IPS-NIHi11 (cell line): ENCODE measurements at regions not wholly inside any gene's neighbourhood (a gene's known extent, or its start where the extent isn't known, plus 50 kb on each side); places are given as distances from the start of the nearest gene placed in this dataset.
"Not testable (repeated sequence)": the region's sequence is repeated elsewhere in the genome, so short reads cannot be mapped to it uniquely, and the experiment has no call there.

Experiments used
- DNase-seq: peaks from one replicate; pipeline ENCODE4 v3.0.0; 2012; ENCODE audit warnings: mixed read lengths, low spot score

- DNase-seq, result no peak
Observed at GRCh38 chr4:151850791-151851213, 90.0 kb upstream of the GATB start.

GRCh38 chr4:151845551-151845950 is 84.7 kb upstream of the GATB start:
- DNase-seq, result not testable (repeated sequence)

- DNase-seq, result no peak
Observed at GRCh38 chr4:151842430-151843079, 81.7 kb upstream of the GATB start.

GRCh38 chr4:151841107-151841506 is 80.3 kb upstream of the GATB start:
- DNase-seq, result no peak

- no peak for DNase-seq
Observed at GRCh38 chr4:151835467-151835866, 74.7 kb upstream of the GATB start.

- DNase-seq, result no peak
Observed at GRCh38 chr4:151833174-151833573, 72.4 kb upstream of the GATB start.

GRCh38 chr4:151831526-151831925 is 70.7 kb upstream of the GATB start:
- no peak for DNase-seq

- no peak for DNase-seq
Observed at GRCh38 chr4:151830168-151830567, 69.4 kb upstream of the GATB start.

- DNase-seq, result no peak
Observed at GRCh38 chr4:151829309-151829708, 68.5 kb upstream of the GATB start.

GRCh38 chr4:151824656-151825055 is 63.8 kb upstream of the GATB start:
- no peak for DNase-seq

- DNase-seq, result no peak
Observed at GRCh38 chr4:151822331-151822730, 61.5 kb upstream of the GATB start.

GRCh38 chr4:151820004-151820403 is 59.2 kb upstream of the GATB start:
- DNase-seq, result no peak

GRCh38 chr4:151811403-151811802 is 50.6 kb upstream of the GATB start:
- DNase-seq, result peak; percentile 39
